NT2/D1 (cell line): ENCODE measurements at regions not wholly inside any gene's neighbourhood (a gene's known extent, or its start where the extent isn't known, plus 50 kb on each side); places are given as distances from the start of the nearest gene placed in this dataset.

Experiments
- SUZ12 ChIP-seq: IDR thresholded peaks from 2 replicates; pipeline ENCODE4 v1.6.1; 2011; ENCODE audit not compliant: insufficient read length, insufficient read depth; ENCODE audit errors: extremely low read depth
- YY1 ChIP-seq: IDR thresholded peaks from 2 replicates; pipeline ENCODE4 v1.6.1; 2011; ENCODE audit not compliant: insufficient read length, insufficient read depth
- ZNF274 ChIP-seq: IDR thresholded peaks from 2 replicates; pipeline ENCODE4 v1.6.1; 2011; ENCODE audit warnings: mild to moderate bottlenecking, low read depth, low read length

GRCh38 chr16:73713251-73713650 is 583.4 kb upstream of the PSMD7 start:
- no peak for TF ChIP-seq SUZ12
- no peak for TF ChIP-seq YY1
- no peak for TF ChIP-seq ZNF274
